Sigmoid colon (tissue), 6 donors: ENCODE measurements at regions not wholly inside any gene's neighbourhood (a gene's known extent, or its start where the extent isn't known, plus 50 kb on each side); places are given as distances from the start of the nearest gene placed in this dataset.
"Not testable (repeated sequence)": the region's sequence is repeated elsewhere in the genome, so short reads cannot be mapped to it uniquely, and the experiment has no call there.

Source experiments
- DNase-seq: peaks from one replicate; pipeline ENCODE4 v3.0.0-alpha.2; 2019
- H3K27ac ChIP-seq, 4 donors: fragments of 200-600 bp; sonication (generic); one replicate each; pipeline ENCODE4 v1.5.1; 2016 to 2019; ENCODE audit warnings: mild to moderate bottlenecking in 1 of 4
- H3K27me3 ChIP-seq, 3 donors: fragments of 200-600 bp; sonication (generic); one replicate each; pipeline ENCODE4 v1.5.1; 2019; ENCODE audit warnings: mild to moderate bottlenecking in 1 of 3
- H3K36me3 ChIP-seq, 4 donors: fragments of 200-600 bp; sonication (generic); one replicate each; pipeline ENCODE4 v1.5.1; 2016 to 2019
- H3K4me1 ChIP-seq, 4 donors: fragments of 200-600 bp; sonication (generic); one replicate each; pipeline ENCODE4 v1.5.1; 2017 to 2019
- H3K4me3 ChIP-seq, 4 donors: fragments of 200-600 bp; sonication (generic); one replicate each; pipeline ENCODE4 v1.5.1; 2017 to 2019; ENCODE audit warnings: mild to moderate bottlenecking in 2 of 4, moderate library complexity in 1 of 4
- H3K9me3 ChIP-seq, 4 donors: fragments of 200-600 bp in 3 of 4; sonication (generic) in 3 of 4; one replicate each; pipeline versions ENCODE4 v1.5.1 to v1.6.1; 2013 to 2019
- EP300 ChIP-seq, 4 donors: sonication (generic); formaldehyde crosslinking; IDR thresholded peaks; one replicate each; pipeline ENCODE4 v1.6.1; 2017; ENCODE audit warnings: antibody characterized with exemption in 4 of 4
- POLR2A ChIP-seq, 2 donors: fragments of 450-650 bp; IDR thresholded peaks; one replicate each; pipeline ENCODE4 v1.6.1; 2016; ENCODE audit warnings: antibody characterized with exemption in 2 of 2, mild to moderate bottlenecking in 2 of 2, moderate library complexity in 2 of 2
- POLR2AphosphoS5 ChIP-seq, 4 donors: sonication (generic); formaldehyde crosslinking; IDR thresholded peaks; one replicate each; pipeline ENCODE4 v1.6.1; 2017; ENCODE audit warnings: antibody characterized with exemption in 4 of 4
- WGBS, 2 donors: extraction: QIAGEN DNeasy Blood & Tissue Kit; methylation state at CpG; one replicate each; pipeline ENCODE4 v1.1.7; 2013; 5-methylcytosine and 5-hydroxymethylcytosine counted together
- intact Hi-C: fragments of 100-400 bp; cut with DNase I; formaldehyde crosslinking; loops from one replicate; pipeline ENCODE4 v1.15.1; 2023
- TF ChIP-seq, protein P1 (sequence below), 4 experiments: fragments of 450-650 bp in 3 of 4; fragments of 200-600 bp in 1 of 4; IDR thresholded peaks; one replicate each; pipeline ENCODE4 v1.5.1; 2016 to 2019; ENCODE audit warnings: antibody characterized with exemption in 4 of 4, mild to moderate bottlenecking in 3 of 4, moderate library complexity in 2 of 4
- donor health status: healthy with polysubstance abuse.
- donor health status: healthy.

DNA sequence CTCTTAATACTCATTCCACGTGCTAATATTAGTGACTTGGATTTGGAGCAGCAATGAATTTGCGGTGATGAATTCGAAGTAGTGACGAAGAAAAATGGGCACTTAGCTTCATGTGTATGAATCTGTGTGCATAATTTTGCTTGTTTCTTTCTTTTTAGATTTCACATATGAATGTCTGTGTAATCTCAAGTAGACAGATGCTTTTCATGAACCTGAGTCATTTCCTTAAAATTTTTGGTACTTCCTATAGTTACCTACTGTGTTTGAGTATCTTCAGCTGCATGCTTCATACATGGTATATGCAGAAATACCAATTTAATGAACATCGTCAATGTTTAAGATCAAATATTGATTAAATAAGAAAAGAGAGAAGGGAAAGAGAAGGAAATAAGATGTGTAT lies 540.2 kb downstream of the RAB38 start:
- TF ChIP-seq POLR2AphosphoS5 (IDR thresholded peaks at IDR 0.05): no peak
- TF ChIP-seq, protein P1, sequence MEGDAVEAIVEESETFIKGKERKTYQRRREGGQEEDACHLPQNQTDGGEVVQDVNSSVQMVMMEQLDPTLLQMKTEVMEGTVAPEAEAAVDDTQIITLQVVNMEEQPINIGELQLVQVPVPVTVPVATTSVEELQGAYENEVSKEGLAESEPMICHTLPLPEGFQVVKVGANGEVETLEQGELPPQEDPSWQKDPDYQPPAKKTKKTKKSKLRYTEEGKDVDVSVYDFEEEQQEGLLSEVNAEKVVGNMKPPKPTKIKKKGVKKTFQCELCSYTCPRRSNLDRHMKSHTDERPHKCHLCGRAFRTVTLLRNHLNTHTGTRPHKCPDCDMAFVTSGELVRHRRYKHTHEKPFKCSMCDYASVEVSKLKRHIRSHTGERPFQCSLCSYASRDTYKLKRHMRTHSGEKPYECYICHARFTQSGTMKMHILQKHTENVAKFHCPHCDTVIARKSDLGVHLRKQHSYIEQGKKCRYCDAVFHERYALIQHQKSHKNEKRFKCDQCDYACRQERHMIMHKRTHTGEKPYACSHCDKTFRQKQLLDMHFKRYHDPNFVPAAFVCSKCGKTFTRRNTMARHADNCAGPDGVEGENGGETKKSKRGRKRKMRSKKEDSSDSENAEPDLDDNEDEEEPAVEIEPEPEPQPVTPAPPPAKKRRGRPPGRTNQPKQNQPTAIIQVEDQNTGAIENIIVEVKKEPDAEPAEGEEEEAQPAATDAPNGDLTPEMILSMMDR (IDR thresholded peaks at IDR 0.05): no peak
- TF ChIP-seq POLR2A (IDR thresholded peaks at IDR 0.05): no peak
- no peak for TF ChIP-seq EP300 (IDR thresholded peaks at IDR 0.05)
- no peaks in the 10 kb centered on the region for H3K27me3 ChIP-seq
- no peaks in the 10 kb centered on the region for H3K9me3 ChIP-seq
- no peaks in the 10 kb centered on the region for H3K4me1 ChIP-seq
- no peak overlapping the region for H3K27ac ChIP-seq
- H3K36me3 ChIP-seq: no peaks in the 10 kb centered on the region
- intact Hi-C loops: no loop called here
- 74 to 95% methylated on average over 5 of the region's 5 CpGs for WGBS, 2 donors
- H3K4me3 ChIP-seq: no peak overlapping the region
- no peak for DNase-seq

DNA sequence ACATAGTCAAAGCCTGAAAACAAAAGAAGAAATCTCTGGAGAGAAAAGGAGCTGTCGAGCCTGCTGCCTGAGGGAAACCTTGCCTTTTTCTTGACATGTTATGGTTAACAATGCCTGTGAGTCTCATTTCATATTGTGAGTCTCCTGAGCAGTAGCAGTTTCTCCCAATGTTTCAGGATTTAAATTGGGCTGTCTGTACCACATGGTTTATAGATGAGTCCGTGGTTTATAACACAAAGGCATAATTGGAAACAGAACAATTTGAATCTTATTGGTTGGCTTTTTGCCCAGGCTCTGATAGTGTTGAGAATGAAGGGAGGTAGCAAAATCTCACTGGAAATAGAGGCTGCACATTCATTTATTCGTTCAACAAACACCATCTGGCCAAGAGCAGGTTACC lies 540.9 kb downstream of the RAB38 start:
- no peaks in the 10 kb centered on the region for H3K9me3 ChIP-seq
- no peaks in the 10 kb centered on the region for H3K4me1 ChIP-seq
- WGBS, 2 donors: 45 to 57% methylated on average over 3 of the region's 3 CpGs
- H3K27me3 ChIP-seq: no peaks in the 10 kb centered on the region
- intact Hi-C loops: no loop called here
- H3K36me3 ChIP-seq: no peaks in the 10 kb centered on the region
- DNase-seq: no peak
- H3K4me3 ChIP-seq: no peak overlapping the region
- H3K27ac ChIP-seq: no peak overlapping the region
- TF ChIP-seq POLR2AphosphoS5 (IDR thresholded peaks at IDR 0.05): no peak
- TF ChIP-seq EP300 (IDR thresholded peaks at IDR 0.05): no peak
- TF ChIP-seq, protein P1 (IDR thresholded peaks at IDR 0.05): no peak
- TF ChIP-seq POLR2A (IDR thresholded peaks at IDR 0.05): no peak

DNA sequence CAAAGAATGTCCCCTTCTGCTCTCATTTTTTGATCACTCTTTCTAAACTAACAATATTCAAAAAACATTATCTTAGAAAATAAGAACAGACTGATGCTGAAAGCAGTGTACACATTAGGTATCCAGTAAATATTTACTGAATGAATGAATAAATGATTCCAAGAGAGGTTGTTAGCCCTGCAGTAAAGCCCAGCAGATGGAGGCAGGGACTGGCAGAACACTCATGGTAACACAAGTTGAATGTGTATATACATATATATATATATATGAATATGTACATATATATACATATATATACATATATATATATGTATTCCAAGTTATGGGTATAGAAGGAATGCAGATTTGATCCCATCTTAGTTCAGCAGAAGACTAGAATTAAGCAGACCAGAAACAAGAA lies 546.3 kb downstream of the RAB38 start:
- no peaks in the 10 kb centered on the region for H3K36me3 ChIP-seq
- TF ChIP-seq EP300 (IDR thresholded peaks at IDR 0.05) (no peak), POLR2AphosphoS5 (IDR thresholded peaks at IDR 0.05) (no peak), POLR2A (IDR thresholded peaks at IDR 0.05) (no peak)
- TF ChIP-seq, protein P1 (IDR thresholded peaks at IDR 0.05): no peak
- no peak for DNase-seq
- intact Hi-C loops: no loop called here
- no peaks in the 10 kb centered on the region for H3K9me3 ChIP-seq
- no peak overlapping the region for H3K27ac ChIP-seq
- H3K4me1 ChIP-seq: no peaks in the 10 kb centered on the region
- H3K4me3 ChIP-seq: no peak overlapping the region
- H3K27me3 ChIP-seq: no peaks in the 10 kb centered on the region

DNA sequence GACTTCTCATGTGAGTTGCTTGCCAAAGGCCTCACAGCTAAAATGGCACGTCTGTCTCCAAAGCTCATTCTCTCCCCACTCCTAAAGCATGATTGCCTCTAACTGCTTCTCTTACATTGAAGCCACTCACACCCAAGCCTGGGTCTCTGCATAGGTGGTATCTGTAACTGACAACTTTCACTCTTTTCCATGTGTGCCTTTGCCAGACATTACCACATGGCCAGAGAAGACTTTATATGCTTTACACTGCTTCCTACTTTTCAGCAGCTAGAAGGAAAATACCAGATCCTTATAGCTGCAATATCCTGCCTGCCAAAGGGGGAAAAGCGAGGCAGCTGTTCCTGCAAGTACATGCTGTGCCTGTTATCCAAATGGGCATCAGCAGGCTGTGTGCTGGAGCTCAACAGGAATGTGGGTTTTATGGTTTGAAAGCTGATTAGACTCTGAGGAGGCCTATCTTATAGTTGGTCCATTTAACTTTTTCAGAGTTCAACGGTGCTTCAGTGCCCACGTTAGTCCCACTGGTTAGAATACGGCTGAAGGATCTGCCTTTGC lies 547.1 kb downstream of the RAB38 start:
- Histone ChIP-seq H3K4me3 (no peak overlapping the region), H3K27ac (no peak overlapping the region), H3K36me3 (no peaks in the 10 kb centered on the region), H3K27me3 (no peaks in the 10 kb centered on the region), H3K9me3 (no peaks in the 10 kb centered on the region), H3K4me1 (no peaks in the 10 kb centered on the region)
- TF ChIP-seq EP300 (IDR thresholded peaks at IDR 0.05) (no peak), POLR2AphosphoS5 (IDR thresholded peaks at IDR 0.05) (no peak), POLR2A (IDR thresholded peaks at IDR 0.05) (no peak)
- TF ChIP-seq, protein P1 (IDR thresholded peaks at IDR 0.05): no peak
- no peak for DNase-seq
- whole genome bisulfite sequencing, 2 donors: 66 to 78% methylated on average over 5 of the region's 5 CpGs
- intact Hi-C loops: no loop called here

DNA sequence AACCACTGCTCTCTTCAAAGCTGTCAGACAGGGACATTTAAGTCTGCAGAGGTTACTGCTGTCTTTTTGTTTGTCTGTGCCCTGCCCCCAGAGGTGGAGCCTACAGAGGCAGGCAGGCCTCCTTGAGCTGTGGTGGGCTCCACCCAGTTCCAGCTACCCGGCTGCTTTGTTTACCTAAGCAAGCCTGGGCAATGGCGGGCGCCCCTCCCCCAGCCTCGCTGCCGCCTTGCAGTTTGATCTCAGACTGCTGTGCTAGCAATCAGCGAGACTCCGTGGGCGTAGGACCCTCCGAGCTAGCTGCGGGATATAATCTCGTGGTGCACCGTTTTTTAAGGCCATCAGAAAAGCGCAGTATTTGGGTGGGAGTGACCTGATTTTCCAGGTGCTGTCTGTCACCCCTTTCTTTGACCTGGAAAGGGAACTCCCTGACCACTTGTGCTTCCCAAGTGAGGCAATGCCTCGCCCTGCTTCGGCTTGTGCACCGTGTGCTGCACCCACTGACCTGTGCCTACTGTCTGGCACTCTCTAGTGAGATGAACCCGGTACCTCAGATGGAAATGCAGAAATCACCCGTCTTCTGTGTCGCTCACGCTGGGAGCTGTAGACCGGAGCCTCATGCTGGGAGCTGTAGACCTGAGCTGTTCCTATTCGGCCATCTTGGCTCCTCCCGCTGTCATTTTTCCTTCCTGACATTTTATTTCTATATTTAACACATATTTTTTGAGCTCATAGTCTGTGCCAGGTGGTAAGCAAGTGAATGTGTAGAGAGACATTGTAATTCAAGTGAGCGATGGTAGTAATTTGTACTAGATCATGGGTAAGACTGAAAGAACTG lies 551.5 kb downstream of the RAB38 start:
- H3K27me3 ChIP-seq, H3K4me3 ChIP-seq, DNase-seq, H3K4me1 ChIP-seq, H3K27ac ChIP-seq, intact Hi-C loops, H3K9me3 ChIP-seq, H3K36me3 ChIP-seq: not testable (repeated sequence)
- 45 to 80% methylated on average over 21 to 24 of the region's 24 CpGs for WGBS, 2 donors
